IMR-90 (cell line): ENCODE measurements at regions not wholly inside any gene's neighbourhood (a gene's known extent, or its start where the extent isn't known, plus 50 kb on each side); places are given as distances from the start of the nearest gene placed in this dataset.

Experiments
- ATAC-seq: fragments of 200-7000 bp; cut with Tn5 transposase; 2 replicates; pipeline ENCODE4 v1.9.1; 2020; ENCODE audit warnings: low read depth, mild to moderate bottlenecking, moderate library complexity
- BruUV-seq: library from RNA; stranded (reverse); fragments of 400-500 nt; replicated peaks from 2 replicates; lab custom pipeline; 2021; lab: Mats Ljungman, UMichigan
- CTCF ChIA-PET: fragments of 300-600 bp; formaldehyde crosslinking; extraction: SDS; loops from one replicate; lab custom pipeline; 2021; ENCODE audit warnings: antibody characterized with exemption; lab: Yijun Ruan, JAX
- POLR2A ChIA-PET: fragments of 300-600 bp; sonication (Branson Sonifier 250); formaldehyde crosslinking; loops from one replicate; lab custom pipeline; 2022; ENCODE audit warnings: antibody characterized with exemption; ENCODE audit not compliant: unreplicated experiment; lab: Charles Lee
- DNase-seq: peaks from one replicate; pipeline ENCODE4 v3.0.0; 2013
- H2AFZ ChIP-seq: replicated peaks from 2 replicates; pipeline ENCODE3; 2013; ENCODE audit warnings: low read length, mild to moderate bottlenecking; ENCODE audit not compliant: poor library complexity
- H2AK5ac ChIP-seq: 2 replicates; pipeline ENCODE4 v1.6.1; 2013; ENCODE audit warnings: low read depth, low read length, inconsistent platforms
- H2AK9ac ChIP-seq: replicated peaks from 2 replicates; pipeline ENCODE3; 2013; ENCODE audit warnings: mild to moderate bottlenecking, low read depth, low read length, moderate library complexity; ENCODE audit not compliant: poor library complexity
- H2BK120ac ChIP-seq: 2 replicates; pipeline ENCODE4 v1.6.1; 2013; ENCODE audit warnings: low read depth, low read length, inconsistent platforms
- H2BK15ac ChIP-seq: 3 replicates; pipeline ENCODE4 v1.6.1; 2013; ENCODE audit warnings: low read depth, low read length, inconsistent platforms
- H2BK20ac ChIP-seq: 2 replicates; pipeline ENCODE4 v1.6.1; 2013; ENCODE audit warnings: low read depth, mild to moderate bottlenecking, inconsistent platforms, low read length, moderate library complexity
- H2BK5ac ChIP-seq: 2 replicates; pipeline ENCODE4 v1.6.1; 2013; ENCODE audit warnings: mild to moderate bottlenecking, low read depth, low read length, inconsistent platforms; ENCODE audit not compliant: poor library complexity, severe bottlenecking
- H3K14ac ChIP-seq: replicated peaks from 2 replicates; pipeline ENCODE4 v1.6.1; 2013; ENCODE audit warnings: low read depth, low read length, inconsistent platforms
- H3K18ac ChIP-seq: 2 replicates; pipeline ENCODE4 v1.6.1; 2013; ENCODE audit warnings: low read depth, low read length, control low read depth
- H3K23ac ChIP-seq: 2 replicates; pipeline ENCODE4 v1.6.1; 2013; ENCODE audit warnings: low read depth, low read length, inconsistent platforms
- H3K27ac ChIP-seq: 2 replicates; pipeline ENCODE4 v1.5.1; 2013; ENCODE audit warnings: mild to moderate bottlenecking, control low read depth, low read length; ENCODE audit not compliant: insufficient read depth
- H3K27me3 ChIP-seq: 2 replicates; pipeline ENCODE4 v1.6.1; 2013; ENCODE audit warnings: low read length; ENCODE audit not compliant: control insufficient read depth, insufficient read depth
- H3K36me3 ChIP-seq: 2 replicates; pipeline ENCODE4 v1.6.1; 2013; ENCODE audit warnings: low read length, mixed read lengths; ENCODE audit not compliant: control insufficient read depth, insufficient read depth
- H3K4ac ChIP-seq: 2 replicates; pipeline ENCODE4 v1.6.1; 2013; ENCODE audit warnings: low read depth, low read length, inconsistent platforms
- H3K4me1 ChIP-seq: 2 replicates; pipeline ENCODE4 v1.6.1; 2013; ENCODE audit warnings: low read length, mixed read lengths; ENCODE audit not compliant: control insufficient read depth, insufficient read depth
- H3K4me2 ChIP-seq: 2 replicates; pipeline ENCODE4 v1.6.1; 2013; ENCODE audit warnings: low read depth, mild to moderate bottlenecking, control low read depth, low read length, moderate library complexity
- H3K4me3 ChIP-seq: 2 replicates; pipeline ENCODE4 v1.5.1; 2013; ENCODE audit warnings: low read depth, mild to moderate bottlenecking, control low read depth, low read length, moderate library complexity; ENCODE audit not compliant: insufficient read depth
- H3K56ac ChIP-seq: 2 replicates; pipeline ENCODE4 v1.6.1; 2013; ENCODE audit warnings: low read length, inconsistent platforms; ENCODE audit not compliant: insufficient read depth; ENCODE audit errors: extremely low read depth
- H3K79me1 ChIP-seq, 2 experiments: 2 replicates each; pipeline ENCODE4 v1.6.1; 2013; ENCODE audit warnings: low read length in 2 of 2, inconsistent platforms in 1 of 2, low read depth in 1 of 2
- H3K9ac ChIP-seq: 2 replicates; pipeline ENCODE4 v1.6.1; 2013; ENCODE audit warnings: low read depth, low read length, control low read depth
- H3K9me1 ChIP-seq: 2 replicates; pipeline ENCODE4 v1.6.1; 2013; ENCODE audit warnings: low read length, inconsistent platforms; ENCODE audit not compliant: insufficient read depth
- H3K9me3 ChIP-seq: 2 replicates; pipeline ENCODE4 v1.6.1; 2013; ENCODE audit warnings: low read length; ENCODE audit not compliant: control insufficient read depth, insufficient read depth
- H4K20me1 ChIP-seq: 2 replicates; pipeline ENCODE4 v1.6.1; 2013; ENCODE audit warnings: low read length, inconsistent platforms; ENCODE audit not compliant: insufficient read depth
- H4K5ac ChIP-seq: 2 replicates; pipeline ENCODE4 v1.6.1; 2013; ENCODE audit warnings: mild to moderate bottlenecking, low read depth, low read length, control low read depth
- H4K8ac ChIP-seq, 2 experiments: 2 replicates each; pipeline ENCODE4 v1.6.1; 2013; ENCODE audit warnings: low read depth in 2 of 2, low read length in 2 of 2, control low read depth in 1 of 2, inconsistent platforms in 1 of 2
- H4K91ac ChIP-seq: 2 replicates; pipeline ENCODE4 v1.6.1; 2013; ENCODE audit warnings: low read depth, low read length, inconsistent platforms; ENCODE audit not compliant: insufficient read depth
- BHLHE40 ChIP-seq: fragments of 150-350 bp; IDR thresholded peaks from 2 replicates; pipeline ENCODE4 v1.6.1; 2016; ENCODE audit warnings: mild to moderate bottlenecking, low read depth, low read length
- CEBPB ChIP-seq: IDR thresholded peaks from 2 replicates; pipeline ENCODE4 v1.6.1; 2012; ENCODE audit warnings: low read depth, low read length, improper control_type of control experiment
- CHD1 ChIP-seq: IDR thresholded peaks from 2 replicates; pipeline ENCODE4 v1.6.1; 2012; ENCODE audit warnings: low read depth, low read length, improper control_type of control experiment
- CTCF ChIP-seq: conservative IDR thresholded peaks from 2 replicates; pipeline ENCODE4 v1.5.1; 2012; ENCODE audit warnings: mild to moderate bottlenecking, low read depth, low read length, improper control_type of control experiment
- ELK1 ChIP-seq: fragments of 150-350 bp; IDR thresholded peaks from 2 replicates; pipeline ENCODE4 v1.6.1; 2016; ENCODE audit warnings: low read depth, mild to moderate bottlenecking, low read length, moderate library complexity, borderline replicate concordance
- FOS ChIP-seq: fragments of 150-350 bp; IDR thresholded peaks from 2 replicates; pipeline ENCODE4 v1.6.1; 2016; ENCODE audit warnings: low read depth, low read length
- MAFK ChIP-seq: IDR thresholded peaks from 2 replicates; pipeline ENCODE4 v1.6.1; 2012; ENCODE audit warnings: low read depth, low read length, improper control_type of control experiment
- MAZ ChIP-seq: IDR thresholded peaks from 2 replicates; pipeline ENCODE4 v1.6.1; 2012; ENCODE audit warnings: low read depth, mild to moderate bottlenecking, low read length, improper control_type of control experiment, moderate library complexity, borderline replicate concordance
- MXI1 ChIP-seq: IDR thresholded peaks from 2 replicates; pipeline ENCODE4 v1.6.1; 2012; ENCODE audit warnings: low read depth, mild to moderate bottlenecking, low read length, moderate library complexity, borderline replicate concordance
- NFE2L2 ChIP-seq: fragments of 150-350 bp; IDR thresholded peaks from 2 replicates; pipeline ENCODE4 v1.6.1; 2016; ENCODE audit warnings: low read depth, mild to moderate bottlenecking, low read length
- POLR2A ChIP-seq: IDR thresholded peaks from 2 replicates; pipeline ENCODE4 v1.6.1; 2012; ENCODE audit warnings: mild to moderate bottlenecking, low read depth, low read length
- RAD21 ChIP-seq: IDR thresholded peaks from 2 replicates; pipeline ENCODE4 v1.6.1; 2012; ENCODE audit warnings: low read length, improper control_type of control experiment
- RCOR1 ChIP-seq: IDR thresholded peaks from 2 replicates; pipeline ENCODE4 v1.6.1; 2012; ENCODE audit warnings: mild to moderate bottlenecking, low read length, improper control_type of control experiment; ENCODE audit not compliant: insufficient replicate concordance
- RFX5 ChIP-seq: IDR thresholded peaks from 2 replicates; pipeline ENCODE4 v1.8.0; 2012; ENCODE audit warnings: low read depth, mild to moderate bottlenecking, low read length, moderate library complexity
- SMC3 ChIP-seq: fragments of 150-350 bp; IDR thresholded peaks from 2 replicates; pipeline ENCODE4 v1.6.1; 2016; ENCODE audit warnings: low read depth, mild to moderate bottlenecking, antibody characterized with exemption, low read length, moderate library complexity
- USF2 ChIP-seq: fragments of 150-350 bp; IDR thresholded peaks from 2 replicates; pipeline ENCODE4 v1.6.1; 2017; ENCODE audit warnings: mild to moderate bottlenecking, antibody characterized with exemption, low read length, low read depth
- WGBS, 2 experiments: methylation state at CpG; one replicate each; pipeline versions ENCODE4 v1.1.5 to v1.1.7; 2013; ENCODE audit warnings: missing lambda C conversion rate in 2 of 2; ENCODE audit not compliant: insufficient read length in 1 of 2; ENCODE audit errors: extremely low coverage in 2 of 2; 5-methylcytosine and 5-hydroxymethylcytosine counted together
- dilution Hi-C: fragments of 300-500 bp; cut with HindIII; formaldehyde crosslinking; loops from one replicate; pipeline ENCODE4 v1.14.3; 2018; ENCODE audit warnings: low sequenced_read_pairs; ENCODE audit not compliant: unreplicated experiment
- in situ Hi-C: fragments of 300-500 bp; cut with MboI; formaldehyde crosslinking; loops from 3 replicates; pipeline ENCODE4 v1.14.3; 2019; ENCODE audit warnings: low sequenced_read_pairs, inconsistent platforms, mixed read lengths
- intact Hi-C: fragments of 100-400 bp; cut with micrococcal nuclease; formaldehyde crosslinking; loops from 2 replicates; pipeline ENCODE4 v1.10.0; 2022

GRCh38 chr14:94827711-94828447, 58.0 kb upstream of the GSC start:
- Histone ChIP-seq H3K4me2 (no peak overlapping the region), H4K5ac (no peak overlapping the region), H4K20me1 (no peaks in the 10 kb centered on the region), H3K27me3 (no peaks in the 10 kb centered on the region), H3K18ac (no peak overlapping the region), H3K56ac (no peak overlapping the region), H4K8ac (no peak overlapping the region), H2BK20ac (no peak overlapping the region), H3K4me1 (no peaks in the 10 kb centered on the region), H3K4me3 (no peak overlapping the region), H2BK120ac (no peak overlapping the region), H3K79me1 (no peaks in the 10 kb centered on the region), H3K14ac (no peak overlapping the region), H3K4ac (no peak overlapping the region), H3K27ac (no peak overlapping the region), H3K9me3 (peaks cover 11% of the 10 kb centered on the region), H3K36me3 (no peaks in the 10 kb centered on the region), H3K9ac (no peak overlapping the region), H2BK15ac (no peak overlapping the region), H3K9me1 (no peaks in the 10 kb centered on the region), H4K91ac (no peak overlapping the region), H2AFZ (no peak overlapping the region), H2AK5ac (no peak overlapping the region), H3K23ac (no peak overlapping the region), H2AK9ac (no peak overlapping the region), H2BK5ac (no peak overlapping the region)
- ChIA-PET POLR2A (no interaction called here), CTCF (no interaction called here)
- ATAC-seq (no peak), DNase-seq (no peak)
- TF ChIP-seq FOS (no peak), ELK1 (no peak), RAD21 (no peak), CTCF (no peak), BHLHE40 (no peak), POLR2A (no peak), NFE2L2 (no peak), MXI1 (no peak), CEBPB (no peak), USF2 (no peak), MAZ (no peak), RCOR1 (no peak), RFX5 (no peak), CHD1 (no peak), MAFK (no peak), SMC3 (no peak)
- dilution Hi-C loops, result no loop called here
- intact Hi-C loops, result no loop called here
- BruUV-seq, result no TSS peak
- in situ Hi-C loops, result no loop called here
- WGBS, 2 experiments, result 40% methylated on average over 1 of the region's 7 CpGs; no CpG with 5 or more reads in 1 of the 2 experiments
